ENCODE measurements at regions not wholly inside any gene's neighbourhood (a gene's known extent, or its start where the extent isn't known, plus 50 kb on each side); places are given as distances from the start of the nearest gene placed in this dataset.
"Not testable (repeated sequence)": the region's sequence is repeated elsewhere in the genome, so short reads cannot be mapped to it uniquely, and the experiment has no call there.

GRCh38 chr13:50425772-50426171 is 410.5 kb downstream of the KCNRG start:
- TF ChIP-seq CTCF (IDR thresholded peaks at IDR 0.05; ENCODE audit: low read depth, low read length, missing control alignments) = no peak
- no peak overlapping the region for H3K4me3 ChIP-seq (replicated peaks; ENCODE audit: low read depth, low read length)
- DNase-seq (ENCODE audit: extremely low read depth, low read depth) = no peak

GRCh38 chr13:50426927-50427326 is 411.7 kb downstream of the KCNRG start:
- no peak overlapping the region for H3K4me3 ChIP-seq (replicated peaks; ENCODE audit: low read depth, low read length)
- DNase-seq (ENCODE audit: extremely low read depth, low read depth) = no peak
- TF ChIP-seq CTCF (IDR thresholded peaks at IDR 0.05; ENCODE audit: low read depth, low read length, missing control alignments) = no peak

- not testable (repeated sequence) for DNase-seq (ENCODE audit: extremely low read depth, low read depth); H3K4me3 ChIP-seq (replicated peaks; ENCODE audit: low read depth, low read length)
Measured at GRCh38 chr13:50427511-50427910, 412.3 kb downstream of the KCNRG start.

DNA sequence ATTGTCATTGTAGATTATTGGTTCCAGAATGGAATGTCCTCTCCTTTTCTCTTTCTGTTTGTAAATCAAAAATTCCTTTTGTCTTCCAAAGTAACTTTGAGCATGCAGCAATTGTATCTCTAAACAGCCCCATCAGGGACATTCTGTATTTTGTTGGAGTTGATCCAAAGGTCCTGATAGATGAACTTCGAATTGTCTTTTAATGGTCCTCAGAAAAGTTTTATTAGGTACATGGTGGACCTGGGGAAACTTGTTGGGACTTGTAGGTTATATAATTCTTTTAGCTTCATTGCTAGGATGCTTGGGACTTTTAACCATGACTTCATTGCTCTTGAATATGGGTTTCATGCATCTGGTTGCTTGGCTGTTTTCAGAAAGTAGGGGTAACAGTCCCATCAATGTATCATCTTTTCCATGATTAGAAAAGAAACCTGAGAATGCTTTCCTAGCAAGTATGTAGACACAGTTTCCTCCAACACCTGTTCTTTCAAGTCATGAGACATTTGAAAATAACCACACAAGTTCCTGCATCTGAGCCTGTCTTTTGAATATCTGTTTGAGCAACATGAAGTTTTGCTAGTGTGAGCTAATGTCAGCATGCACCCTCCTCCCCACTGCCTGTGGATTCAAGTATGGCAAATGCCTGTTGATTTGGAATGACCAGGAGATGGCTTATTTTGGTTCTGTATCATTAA is 413.1 kb downstream of the KCNRG start:
- no peak overlapping the region for H3K4me3 ChIP-seq (replicated peaks; ENCODE audit: low read depth, low read length)
- DNase-seq (ENCODE audit: extremely low read depth, low read depth) = no peak
- no peak for TF ChIP-seq CTCF (IDR thresholded peaks at IDR 0.05; ENCODE audit: low read depth, low read length, missing control alignments)

- DNase-seq (ENCODE audit: extremely low read depth, low read depth) = no peak
- H3K4me3 ChIP-seq (replicated peaks; ENCODE audit: low read depth, low read length) = no peak overlapping the region
- no peak for TF ChIP-seq CTCF (IDR thresholded peaks at IDR 0.05; ENCODE audit: low read depth, low read length, missing control alignments)
Measured at GRCh38 chr13:50435011-50435410, 408.5 kb downstream of the DLEU7 start.

- TF ChIP-seq CTCF (IDR thresholded peaks at IDR 0.05; ENCODE audit: low read depth, low read length, missing control alignments) = no peak
- no peak for DNase-seq (ENCODE audit: extremely low read depth, low read depth)
- H3K4me3 ChIP-seq (replicated peaks; ENCODE audit: low read depth, low read length) = no peak overlapping the region
Measured at GRCh38 chr13:50437252-50437651, 406.2 kb downstream of the DLEU7 start.

GRCh38 chr13:50438351-50438750 is 405.1 kb downstream of the DLEU7 start:
- no peak for DNase-seq (ENCODE audit: extremely low read depth, low read depth)
- no peak overlapping the region for H3K4me3 ChIP-seq (replicated peaks; ENCODE audit: low read depth, low read length)
- TF ChIP-seq CTCF (IDR thresholded peaks at IDR 0.05; ENCODE audit: low read depth, low read length, missing control alignments) = no peak
